K562 (cell line): ENCODE measurements at regions not wholly inside any gene's neighbourhood (a gene's known extent, or its start where the extent isn't known, plus 50 kb on each side); places are given as distances from the start of the nearest gene placed in this dataset.

Source experiments
- ATAC-seq: fragments of 200-7000 bp; cut with Tn5 transposase; 3 replicates; pipeline ENCODE4 v1.9.1; 2020; ENCODE audit warnings: moderate library complexity
- BruUV-seq: library from RNA; stranded (reverse); fragments of 400-500 nt; replicated peaks from 2 replicates; lab custom pipeline; 2021; lab: Mats Ljungman, UMichigan
- CTCF ChIA-PET: fragments of 300-600 bp; formaldehyde crosslinking; extraction: SDS; loops from one replicate; lab custom pipeline; 2021; ENCODE audit warnings: low intra/inter-chr PET ratio; lab: Yijun Ruan, JAX
- POLR2A ChIA-PET: fragments of 300-600, 350-650 bp; sonication (Branson Sonifier 250); formaldehyde crosslinking; extraction: SDS; loops from one replicate; lab custom pipeline; 2021; ENCODE audit warnings: antibody characterized with exemption, inconsistent platforms; lab: Yijun Ruan, JAX
- DNase-seq, 4 experiments: peaks; one replicate each; pipeline versions ENCODE4 v3.0.0 to v3.0.0-alpha.2; 2011 to 2018; ENCODE audit warnings: low spot score in 3 of 4, mixed read lengths in 3 of 4; ENCODE audit errors: extremely low read depth in 1 of 4
- FAIRE-seq: peaks from 2 replicates; lab custom pipeline; 2011; peaks lifted over from hg19 to GRCh38; lab: Jason Lieb, UNC
- H2AFZ ChIP-seq: 2 replicates; pipeline ENCODE4 v1.6.0; 2011; ENCODE audit warnings: low read depth, low read length, control low read depth, inconsistent platforms
- H3K27ac ChIP-seq: fragments of 200-600 bp; 3 replicates; pipeline ENCODE4 v1.8.0; 2011; ENCODE audit warnings: low read depth, mild to moderate bottlenecking, control low read depth, inconsistent platforms, low read length, moderate library complexity, mixed read lengths; ENCODE audit errors: extremely low read depth
- H3K27me3 ChIP-seq, 2 experiments: fragments of 300-600 bp in 1 of 2; 2 replicates in 1 of 2; 3 replicates in 1 of 2; pipeline versions ENCODE4 v1.6.0 to v1.8.0; 2011; ENCODE audit warnings: inconsistent platforms in 2 of 2, low read length in 2 of 2, mild to moderate bottlenecking in 1 of 2, mixed read lengths in 1 of 2, moderate library complexity in 1 of 2; ENCODE audit not compliant: control insufficient read depth in 2 of 2, insufficient read depth in 2 of 2
- H3K36me3 ChIP-seq: fragments of 300-600 bp; 3 replicates; pipeline ENCODE4 v1.8.0; 2011; ENCODE audit warnings: mild to moderate bottlenecking, low read length, inconsistent platforms; ENCODE audit not compliant: control insufficient read depth, insufficient read depth
- H3K4me1 ChIP-seq, 2 experiments: fragments of 200-600 bp in 1 of 2; replicated peaks in 1 of 2; 2 replicates in 1 of 2; 3 replicates in 1 of 2; pipeline versions ENCODE4 v1.5.1 to v1.8.0; 2011; ENCODE audit warnings: inconsistent platforms in 2 of 2, low read length in 2 of 2, mild to moderate bottlenecking in 1 of 2, mixed read lengths in 1 of 2, moderate library complexity in 1 of 2; ENCODE audit not compliant: control insufficient read depth in 2 of 2, insufficient read depth in 2 of 2
- H3K4me2 ChIP-seq: 2 replicates; pipeline ENCODE4 v1.6.1; 2011; ENCODE audit warnings: low read length, control low read depth, inconsistent platforms, mixed read lengths; ENCODE audit not compliant: insufficient read depth
- H3K4me3 ChIP-seq: fragments of 200-600 bp; sonication (generic), shearing (Covaris generic); 2 replicates; pipeline ENCODE4 v1.5.1; 2016; ENCODE audit warnings: control low read depth, inconsistent platforms
- H3K79me2 ChIP-seq: fragments of 200-600 bp; 3 replicates; pipeline ENCODE4 v1.8.0; 2011; ENCODE audit warnings: low read length, inconsistent platforms; ENCODE audit not compliant: control insufficient read depth, insufficient read depth
- H3K9ac ChIP-seq, 2 experiments: 2 replicates each; pipeline versions ENCODE4 v1.6.0 to v1.6.1; 2011; ENCODE audit warnings: low read depth in 2 of 2, low read length in 2 of 2, control low read depth in 1 of 2, inconsistent platforms in 1 of 2, mild to moderate bottlenecking in 1 of 2, mixed read lengths in 1 of 2; ENCODE audit not compliant: insufficient read depth in 1 of 2
- H3K9me1 ChIP-seq: one replicate; pipeline ENCODE4 v1.6.0; 2011; ENCODE audit warnings: inconsistent platforms, mild to moderate bottlenecking, low read length, moderate library complexity; ENCODE audit not compliant: control insufficient read depth, insufficient read depth
- H3K9me3 ChIP-seq: replicated peaks from 2 replicates; pipeline ENCODE4 v1.5.1; 2011; ENCODE audit warnings: low read depth, low read length, inconsistent platforms; ENCODE audit not compliant: control insufficient read depth, insufficient read depth
- H4K20me1 ChIP-seq: replicated peaks from 2 replicates; pipeline ENCODE4 v1.6.1; 2011; ENCODE audit warnings: low read length, inconsistent platforms, mixed read lengths; ENCODE audit not compliant: control insufficient read depth, insufficient read depth
- ESRRA ChIP-seq: fragments of 450-650 bp; IDR thresholded peaks from 2 replicates; pipeline ENCODE4 v1.6.1; 2014; ENCODE audit warnings: low read depth, mild to moderate bottlenecking, moderate library complexity, borderline replicate concordance
- FOSL1 ChIP-seq: fragments of 200-800 bp; sonication (Bioruptor generic); conservative IDR thresholded peaks from 2 replicates; pipeline ENCODE4 v1.6.1; 2016; ENCODE audit warnings: missing genetic modification characterization, missing compliant biosample characterization
- KLF1 ChIP-seq: fragments of 450-650 bp; IDR thresholded peaks from 2 replicates; pipeline ENCODE4 v1.6.1; 2016; ENCODE audit warnings: missing genetic modification characterization, missing compliant biosample characterization
- MLLT1 ChIP-seq, 2 experiments: fragments of 450-650 bp; IDR thresholded peaks; 2 replicates each; pipeline ENCODE4 v1.6.1; 2016
- RBM34 ChIP-seq: fragments of 200-400 bp; formaldehyde crosslinking; IDR thresholded peaks from 2 replicates; pipeline ENCODE4 v1.6.1; 2018; ENCODE audit warnings: low read length, borderline replicate concordance; ENCODE audit not compliant: insufficient read depth
- SRF ChIP-seq, 2 experiments: fragments of 250-450, 450-650 bp in 1 of 2; sonication (Bioruptor Pico) in 1 of 2; sonication (generic) in 1 of 2; formaldehyde crosslinking; IDR thresholded peaks; 2 replicates each; pipeline versions ENCODE4 v1.5.0 to v1.5.1; 2020 to 2022; ENCODE audit warnings: mild to moderate bottlenecking in 1 of 2, missing genetic modification reagents in 1 of 2
- ZNF436 ChIP-seq: fragments of 250-450, 450-650 bp; sonication (Bioruptor Pico); formaldehyde crosslinking; IDR thresholded peaks from 2 replicates; pipeline ENCODE4 v1.7.0; 2020; ENCODE audit warnings: mild to moderate bottlenecking
- ZNF57 ChIP-seq: fragments of 450-650 bp; formaldehyde crosslinking; IDR thresholded peaks from 2 replicates; pipeline ENCODE4 v1.4.0; 2020; ENCODE audit warnings: mild to moderate bottlenecking, moderate library complexity
- ZNF780A ChIP-seq: fragments of 250-450 bp; sonication (Bioruptor Pico); IDR thresholded peaks from 2 replicates; pipeline ENCODE4 v1.5.0; 2021; ENCODE audit warnings: mild to moderate bottlenecking
- WGBS: fragments of 100-300 bp; shearing (Covaris generic); methylation state at CpG from one replicate; pipeline ENCODE4 v1.1.6; 2016; ENCODE audit warnings: low coverage, mixed read lengths; ENCODE audit not compliant: insufficient coverage; ENCODE audit errors: missing lambda C conversion rate; 5-methylcytosine and 5-hydroxymethylcytosine counted together
- in situ Hi-C: fragments of 300-500 bp; cut with MboI; formaldehyde crosslinking; loops from 4 replicates; pipeline ENCODE4 v1.15.0; 2018; ENCODE audit warnings: inconsistent platforms, mixed read lengths
- intact Hi-C: fragments of 100-400 bp; cut with micrococcal nuclease; formaldehyde crosslinking; loops from 2 replicates; pipeline ENCODE4 v1.14.2; 2022

- TF ChIP-seq RBM34 (no peak), KLF1 (tag) (no peak), ZNF57 (no peak), SRF (CRISPR knock-in tag; IDR thresholded peaks at IDR 0.05) (no peak), ZNF780A (CRISPR knock-in tag) (no peak), MLLT1 (IDR thresholded peaks at IDR 0.05) (no peak), FOSL1 (no peak)
These were observed 415.9 kb upstream of the SLC8A1 start (continued) for GRCh38 chr2:40867829-40868228.

- no TSS peak for BruUV-seq
- ChIA-PET CTCF (no interaction called here), POLR2A (no interaction called here)
- no peak overlapping the region for H2AFZ ChIP-seq
- no peaks in the 10 kb centered on the region for H3K36me3 ChIP-seq
- no peak overlapping the region for H3K9ac ChIP-seq
- H3K27ac ChIP-seq, result no peak overlapping the region
- no peaks in the 10 kb centered on the region for H3K9me1 ChIP-seq
- no peak overlapping the region for H3K4me3 ChIP-seq
- no peaks in the 10 kb centered on the region for H4K20me1 ChIP-seq
- no peak overlapping the region for H3K4me2 ChIP-seq
- intact Hi-C loops, result no loop called here
- no peak for ATAC-seq
- 0% methylated on average over 2 of the region's 2 CpGs for WGBS
- DNase-seq, result no peak
- no peak for FAIRE-seq
- H3K9me3 ChIP-seq, result no peaks in the 10 kb centered on the region; the same call in 1 of the 2 replicates
- H3K4me1 ChIP-seq, result no peaks in the 10 kb centered on the region
- H3K27me3 ChIP-seq, result no peaks in the 10 kb centered on the region
- TF ChIP-seq ESRRA (no peak), ZNF780A (CRISPR knock-in tag) (no peak), ZNF436 (CRISPR knock-in tag) (no peak)
- TF ChIP-seq, all 486 proteins: peak for 0
- in situ Hi-C loops, result no loop called here
- H3K79me2 ChIP-seq, result no peaks in the 10 kb centered on the region
These were observed 420.7 kb upstream of the SLC8A1 start for GRCh38 chr2:40872580-40872979.
